NCI-H1092 treated with DMSO at 0.1 percent for 48 hours (cell line): ENCODE measurements at regions not wholly inside any gene's neighbourhood (a gene's known extent, or its start where the extent isn't known, plus 50 kb on each side); places are given as distances from the start of the nearest gene placed in this dataset.
A peak's percentile ranks its signal among the peaks of the same experiment; 100 is the strongest.
"Not testable (repeated sequence)": the region's sequence is repeated elsewhere in the genome, so short reads cannot be mapped to it uniquely, and the experiment has no call there.

Experiments
- DNase-seq: peaks from one replicate; lab custom pipeline; 2025; lab: John Stamatoyannopoulos, UW

DNA sequence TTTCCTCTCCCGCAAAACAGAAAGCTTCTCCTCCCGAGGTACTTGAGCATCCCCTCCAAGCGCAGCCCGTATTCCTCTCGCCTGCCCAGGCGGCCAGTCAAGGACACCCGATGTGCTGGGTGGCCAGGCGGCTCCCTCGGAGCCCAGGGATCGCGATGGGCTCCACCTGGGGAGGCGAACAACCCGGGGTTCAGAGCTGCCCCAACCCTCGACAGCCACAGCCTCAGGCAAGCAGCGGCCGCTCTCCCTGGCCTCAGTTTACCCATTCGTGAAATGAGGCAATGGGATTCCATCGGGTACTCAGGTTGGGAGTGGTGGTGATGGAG is 147.4 kb downstream of the CYP26A1 start:
- no peak for DNase-seq

DNA sequence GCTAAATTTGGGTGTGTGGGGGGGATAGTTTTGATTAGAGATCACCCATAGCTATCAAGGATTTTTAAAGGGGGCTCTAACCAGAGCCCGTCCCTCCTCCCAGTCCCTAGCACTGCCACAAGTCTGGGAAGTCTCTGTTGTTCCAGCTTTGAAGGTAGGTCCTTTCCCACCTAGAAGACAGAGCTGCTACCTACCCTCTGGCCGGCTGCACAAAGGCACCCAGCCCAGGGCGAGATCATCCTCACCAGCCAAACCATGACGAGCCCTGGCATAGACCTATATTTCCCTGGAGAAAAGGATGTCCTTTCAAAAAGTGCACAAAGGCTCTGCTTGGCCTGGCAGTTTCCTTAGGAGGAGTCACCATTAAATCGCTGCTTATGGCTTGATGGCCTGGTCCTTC is 147.8 kb downstream of the CYP26A1 start:
- DNase-seq, result no peak

DNA sequence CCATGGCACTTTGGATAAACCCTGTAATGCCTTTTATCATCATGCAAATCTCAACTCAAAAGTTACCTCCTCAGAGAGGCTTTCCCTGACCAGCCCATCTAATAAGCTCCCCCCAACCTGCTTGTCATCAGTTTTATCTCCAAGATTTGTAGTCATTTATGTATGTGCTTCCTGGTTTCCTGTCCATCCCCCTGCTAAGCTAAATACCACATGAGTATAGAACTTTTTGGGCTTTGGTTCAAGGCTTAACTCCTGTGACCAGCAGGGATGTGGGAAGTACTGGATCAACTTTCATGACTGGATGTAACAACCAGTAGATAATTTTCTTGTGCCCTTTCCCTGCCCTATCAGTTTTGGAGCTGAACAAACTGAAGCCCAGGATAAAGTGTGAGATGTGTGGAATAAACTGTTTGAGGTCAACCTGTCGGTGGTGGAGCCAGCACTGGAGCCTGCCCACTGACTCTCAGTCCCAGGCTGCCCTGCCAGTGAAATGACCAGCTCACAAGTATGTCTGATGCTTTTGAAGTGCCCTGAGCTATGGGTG is 148.6 kb downstream of the CYP26A1 start:
- no peak for DNase-seq

DNA sequence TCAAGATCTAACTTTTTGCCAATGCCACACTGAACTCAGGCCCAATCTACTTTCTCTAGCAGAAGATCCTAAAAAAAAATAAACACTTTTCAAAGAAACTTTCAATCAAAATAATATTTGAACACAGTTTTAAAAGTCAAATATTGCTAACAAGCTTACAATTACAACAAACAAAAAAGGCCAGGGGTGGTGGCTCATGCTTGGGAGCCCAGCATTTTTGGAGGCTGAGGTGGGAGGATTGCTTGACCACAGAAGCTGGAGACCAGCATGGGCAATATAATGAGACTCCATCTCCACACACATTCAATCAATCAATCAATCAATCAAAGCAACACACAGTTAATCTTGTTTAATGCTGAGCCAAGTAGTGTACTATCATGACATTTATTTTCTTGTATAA is 149.2 kb downstream of the CYP26A1 start:
- DNase-seq, result no peak

DNA sequence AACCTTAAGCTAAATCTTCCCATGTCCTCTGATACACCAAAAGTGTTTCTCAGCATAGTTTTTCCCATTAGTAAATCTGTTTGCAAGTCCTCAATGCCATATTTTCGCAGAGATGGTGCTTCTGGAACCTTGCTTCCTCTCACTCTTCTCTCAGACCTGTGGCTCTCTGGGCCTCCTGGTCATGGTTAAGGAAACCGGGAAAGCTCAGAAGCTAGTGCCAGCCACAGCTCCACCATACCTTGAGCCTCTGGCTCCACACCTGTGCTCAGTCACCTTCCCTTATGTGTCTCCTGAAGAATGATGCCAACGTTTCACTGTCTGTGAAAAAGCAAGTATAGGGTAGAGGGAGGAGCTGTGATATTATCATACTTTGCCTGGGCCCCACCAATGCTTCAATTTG is 149.6 kb downstream of the CYP26A1 start:
- no peak for DNase-seq

DNA sequence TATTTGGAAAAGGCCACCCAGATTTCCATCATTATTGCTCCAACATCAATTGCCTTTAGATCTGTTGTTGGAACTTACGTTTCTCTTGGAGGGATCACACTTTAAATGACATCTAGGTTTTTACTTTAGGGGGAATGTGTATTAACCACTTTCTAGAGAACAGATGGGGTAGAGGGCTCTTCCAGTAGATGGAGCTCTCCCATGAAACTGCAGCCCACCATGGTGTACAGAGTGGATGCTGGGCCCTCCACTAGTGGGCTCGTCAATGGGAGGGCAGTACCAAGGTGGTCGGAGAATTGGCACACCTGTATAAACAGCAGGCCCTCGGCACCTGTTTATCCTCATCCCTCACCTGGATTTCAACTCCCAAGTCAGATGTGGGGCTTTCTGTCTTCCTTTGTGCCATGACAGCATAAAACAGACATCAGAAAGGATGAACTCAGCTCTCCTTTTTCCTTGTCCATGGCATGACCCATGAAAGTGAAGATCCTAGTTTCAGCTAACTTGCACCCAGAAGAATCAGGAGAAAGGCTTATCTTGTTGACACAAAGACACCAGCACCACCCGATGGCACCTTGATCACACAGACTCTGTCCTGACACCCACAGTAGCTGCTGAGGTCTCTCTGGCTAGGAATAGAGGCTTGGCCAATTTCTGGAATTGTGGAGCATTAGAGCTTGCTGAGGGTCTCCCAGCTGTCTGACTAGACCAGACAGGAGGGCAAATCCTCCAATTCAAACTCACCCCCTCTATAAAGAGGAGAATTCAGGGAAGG is 150.5 kb downstream of the CYP26A1 start:
- no peak for DNase-seq

DNA sequence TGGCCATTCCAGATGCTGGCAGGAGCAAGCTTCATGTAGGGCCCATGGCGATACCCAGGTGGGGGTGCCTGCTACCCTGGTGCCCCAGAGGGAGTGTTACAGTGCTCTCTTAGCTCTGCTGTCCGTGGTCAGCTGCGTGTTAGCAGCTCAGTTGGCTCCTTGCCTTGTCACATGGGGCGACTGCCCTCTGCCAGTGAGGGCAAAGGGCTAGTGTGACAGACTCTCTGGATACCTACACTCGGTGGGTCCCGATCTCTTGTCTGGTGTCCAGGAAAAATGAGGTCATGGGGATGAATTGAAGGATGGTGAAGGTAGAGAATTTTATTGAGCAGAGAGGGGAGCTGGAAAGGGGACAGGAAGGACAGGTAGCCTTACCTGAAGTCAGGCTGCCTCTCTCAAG is 152.2 kb downstream of the CYP26A1 start:
- DNase-seq, result no peak

DNA sequence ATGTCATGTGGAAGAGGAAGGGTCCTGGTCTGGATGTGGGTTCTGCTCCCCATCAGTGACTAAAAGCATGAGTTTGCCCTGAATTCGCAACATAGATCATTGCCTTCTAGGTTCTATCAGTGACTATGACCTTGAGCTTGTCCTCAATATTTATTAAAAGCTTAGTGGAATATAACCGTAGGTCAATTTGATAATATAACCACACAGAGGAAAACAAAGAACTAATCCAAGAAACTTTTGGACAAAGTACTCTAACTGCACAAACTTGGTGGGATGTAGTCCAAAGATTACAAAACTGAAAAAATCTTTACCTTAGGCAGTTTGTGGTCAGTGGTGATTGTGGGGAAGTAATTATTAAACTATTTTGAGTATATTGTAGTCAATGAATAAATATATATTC is 152.9 kb downstream of the CYP26A1 start:
- DNase-seq, result no peak

DNA sequence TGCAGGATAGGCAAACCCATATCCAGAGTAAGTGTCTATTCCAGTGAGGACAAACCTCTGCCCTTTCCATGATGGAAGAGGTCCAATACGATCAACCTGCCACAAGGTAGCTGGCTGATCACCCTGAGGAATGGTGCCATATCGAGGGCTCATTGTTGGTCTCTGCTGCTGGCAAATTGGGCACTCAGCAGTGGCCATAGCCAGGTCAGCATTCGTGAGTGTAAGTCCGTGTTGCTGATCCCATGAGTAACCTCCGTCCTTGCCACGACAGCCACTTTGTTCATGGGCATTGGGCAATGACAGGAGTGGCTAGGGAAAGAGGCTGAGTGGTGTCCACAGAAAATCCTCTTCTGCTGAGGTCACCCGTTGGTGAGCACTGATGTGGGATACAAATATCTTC is 156.9 kb downstream of the CYP26A1 start:
- DNase-seq, result not testable (repeated sequence)

DNA sequence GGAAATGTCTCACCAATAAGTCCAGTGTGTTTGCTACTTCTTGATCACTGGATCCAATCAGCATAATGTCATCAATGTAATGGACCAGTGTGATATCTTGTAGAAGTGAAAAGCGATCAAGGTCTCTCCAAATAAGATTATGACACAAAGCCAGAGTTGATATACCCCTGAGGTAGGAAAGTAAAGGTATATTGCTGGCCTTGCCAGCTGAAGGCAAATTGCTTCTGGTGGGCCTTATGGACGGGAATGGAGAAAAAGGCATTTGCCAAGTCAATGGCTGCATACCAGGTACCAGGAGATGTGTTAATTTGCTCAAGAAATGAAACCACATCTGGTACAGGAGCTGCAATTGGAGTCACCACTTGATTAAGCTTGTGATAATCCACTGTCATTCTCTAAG is 158.5 kb downstream of the CYP26A1 start:
- not testable (repeated sequence) for DNase-seq

DNA sequence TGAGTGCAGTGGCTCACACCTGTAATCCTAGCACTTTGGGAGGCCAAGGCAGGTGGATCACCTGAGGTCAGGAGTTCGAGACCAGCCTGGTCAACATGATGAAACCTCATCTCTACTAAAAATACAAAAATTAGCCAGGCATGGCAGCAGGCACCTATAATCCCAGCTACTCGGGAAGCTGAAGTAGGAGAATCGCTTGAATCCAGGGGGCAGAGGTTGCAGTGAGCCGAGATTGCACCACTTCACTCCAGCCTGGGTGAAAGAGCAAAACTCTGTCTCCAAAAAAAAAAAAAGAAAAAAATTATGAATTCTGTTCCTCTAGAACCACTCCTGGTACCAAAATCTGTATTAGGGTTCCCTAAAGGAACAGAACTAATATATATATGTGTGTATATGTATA is 161.2 kb downstream of the CYP26A1 start:
- not testable (repeated sequence) for DNase-seq

DNA sequence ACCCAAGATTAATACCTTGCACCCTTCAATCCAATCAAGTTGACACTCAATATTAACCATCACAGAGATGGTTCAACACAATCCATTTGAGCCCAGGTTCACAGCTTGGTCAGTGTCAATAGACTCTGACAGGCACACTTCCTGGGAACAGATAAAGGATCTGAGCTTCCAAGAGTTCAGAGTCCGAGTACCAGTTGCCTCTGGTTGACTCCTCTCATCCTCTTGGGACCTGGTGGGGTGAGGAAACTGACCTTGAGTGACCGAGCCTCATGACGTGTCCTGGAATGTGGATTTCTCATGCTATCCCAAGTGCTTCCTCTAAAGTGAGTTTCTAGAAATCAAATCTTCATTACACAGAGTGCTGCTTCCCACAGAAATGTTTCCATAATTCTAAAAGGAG is 162.0 kb downstream of the CYP26A1 start:
- DNase-seq, result no peak

DNA sequence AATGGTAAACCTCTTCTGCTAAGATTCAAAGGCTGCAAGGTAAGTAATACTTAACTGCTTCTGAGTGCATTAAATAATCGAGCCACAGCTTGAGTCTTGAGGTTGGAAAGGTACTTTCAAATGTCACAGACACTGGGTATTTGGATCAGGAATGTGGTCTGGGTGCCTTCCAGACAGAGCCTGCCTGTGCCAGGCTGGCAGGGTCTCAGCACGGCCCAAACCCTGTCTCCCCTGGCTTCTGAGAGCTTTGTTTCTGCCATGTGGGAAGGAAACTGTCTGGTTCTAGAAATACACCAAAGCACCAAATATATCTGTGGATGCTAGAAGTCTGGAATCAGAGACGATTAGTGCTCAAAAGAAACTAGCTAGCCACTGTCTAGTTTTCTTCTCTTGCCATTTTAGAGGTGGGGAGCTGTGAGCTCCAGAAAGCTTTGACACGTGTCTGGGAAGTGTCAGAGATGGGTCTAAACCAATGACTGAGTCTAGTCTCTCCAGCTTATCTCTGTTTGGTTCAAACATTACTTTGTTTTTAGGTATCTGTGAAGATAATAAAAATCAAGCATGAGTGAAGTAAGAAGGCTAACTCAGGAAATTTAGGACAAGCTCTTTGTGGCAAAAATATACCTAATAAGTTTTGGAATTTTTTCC is 162.8 kb downstream of the CYP26A1 start:
- no peak for DNase-seq

DNA sequence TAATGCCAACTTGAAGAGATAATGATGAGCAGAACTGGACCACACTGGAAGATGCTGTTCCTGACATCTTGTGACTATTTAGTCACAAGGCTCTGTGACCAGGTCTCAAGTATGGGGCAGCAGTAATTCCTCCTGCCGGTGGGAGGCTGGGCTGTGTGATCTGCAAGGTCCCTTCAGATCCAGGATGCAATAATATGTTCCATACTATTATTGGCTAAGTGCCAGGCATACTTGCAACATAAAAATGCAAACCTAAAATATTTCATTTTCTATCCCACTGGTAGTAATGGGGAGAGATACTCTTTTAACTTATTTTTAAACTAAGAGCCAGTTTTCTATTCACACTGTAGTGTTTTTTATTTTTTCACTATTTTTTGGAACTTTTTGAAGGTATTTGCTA is 171.5 kb downstream of the CYP26A1 start:
- DNase-seq, result no peak

DNA sequence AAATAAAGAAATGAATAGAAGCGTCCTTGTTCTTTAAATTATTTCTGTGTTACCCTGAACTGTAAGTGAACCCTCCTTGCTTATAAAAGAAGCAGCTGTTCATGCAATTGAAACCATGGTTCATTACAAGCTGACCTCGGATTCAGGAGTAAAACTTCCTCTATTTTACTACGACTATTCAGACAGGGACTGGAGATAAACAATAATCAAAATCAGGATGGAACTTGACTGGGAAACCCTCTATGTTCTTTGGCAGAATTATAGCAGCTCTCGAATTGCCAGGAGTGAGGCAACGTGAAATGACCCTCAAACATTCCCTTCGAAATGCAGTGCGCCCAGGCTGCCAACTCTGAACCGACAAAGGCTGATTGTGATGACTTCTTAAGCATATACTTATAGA is 172.1 kb downstream of the CYP26A1 start:
- peak; percentile 66 for DNase-seq

DNA sequence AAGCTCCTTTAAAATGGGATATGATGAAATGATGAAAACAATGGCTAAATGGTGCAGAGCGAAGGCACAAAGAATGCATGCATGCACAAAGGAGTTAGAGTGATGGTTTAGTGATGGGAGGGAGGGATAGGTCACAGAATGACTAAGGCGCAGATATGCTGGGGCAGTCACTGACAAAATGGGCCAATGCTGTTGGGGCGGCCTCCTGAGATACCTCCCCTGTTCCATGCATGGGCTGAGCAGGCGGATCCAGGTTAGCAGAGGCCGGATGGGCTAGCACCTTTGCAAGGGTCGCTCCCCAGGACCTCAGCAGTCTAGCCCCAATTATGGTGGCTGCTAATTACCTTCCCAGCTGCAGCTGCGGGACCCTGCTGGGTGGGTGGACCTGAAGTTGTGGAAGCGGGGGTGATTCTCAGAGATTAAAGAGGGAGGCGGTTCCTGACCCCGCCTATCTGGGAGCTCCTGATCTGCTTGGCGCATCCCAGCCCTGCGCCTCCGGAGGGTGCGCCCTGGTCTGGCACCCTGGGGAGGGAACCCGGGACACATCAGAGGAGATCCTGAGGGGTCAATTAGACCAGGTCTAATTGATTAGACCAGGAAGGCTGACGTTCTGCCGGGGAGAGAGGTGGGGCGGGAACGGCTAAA is 175.0 kb downstream of the CYP26A1 start:
- DNase-seq, result no peak

DNA sequence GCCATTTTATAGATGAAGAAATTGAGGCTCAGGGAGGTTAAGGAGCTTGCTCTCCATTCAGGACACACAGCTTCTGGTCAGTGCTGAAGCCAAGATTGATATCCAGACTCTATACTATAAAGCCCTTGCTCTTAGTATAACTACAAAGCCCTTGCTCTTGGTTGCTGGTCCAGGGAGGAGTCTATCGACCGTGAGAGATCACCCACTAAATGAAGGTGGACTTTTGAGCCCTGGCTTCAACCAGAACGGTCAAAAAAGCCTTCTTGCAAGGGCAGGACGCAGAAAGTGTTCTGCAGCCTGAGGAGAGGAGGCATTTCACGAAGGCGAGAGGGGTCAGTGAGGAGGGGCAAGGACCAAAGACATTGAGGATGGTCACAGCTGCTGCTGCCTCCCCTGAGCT is 176.3 kb downstream of the CYP26A1 start:
- DNase-seq, result no peak

DNA sequence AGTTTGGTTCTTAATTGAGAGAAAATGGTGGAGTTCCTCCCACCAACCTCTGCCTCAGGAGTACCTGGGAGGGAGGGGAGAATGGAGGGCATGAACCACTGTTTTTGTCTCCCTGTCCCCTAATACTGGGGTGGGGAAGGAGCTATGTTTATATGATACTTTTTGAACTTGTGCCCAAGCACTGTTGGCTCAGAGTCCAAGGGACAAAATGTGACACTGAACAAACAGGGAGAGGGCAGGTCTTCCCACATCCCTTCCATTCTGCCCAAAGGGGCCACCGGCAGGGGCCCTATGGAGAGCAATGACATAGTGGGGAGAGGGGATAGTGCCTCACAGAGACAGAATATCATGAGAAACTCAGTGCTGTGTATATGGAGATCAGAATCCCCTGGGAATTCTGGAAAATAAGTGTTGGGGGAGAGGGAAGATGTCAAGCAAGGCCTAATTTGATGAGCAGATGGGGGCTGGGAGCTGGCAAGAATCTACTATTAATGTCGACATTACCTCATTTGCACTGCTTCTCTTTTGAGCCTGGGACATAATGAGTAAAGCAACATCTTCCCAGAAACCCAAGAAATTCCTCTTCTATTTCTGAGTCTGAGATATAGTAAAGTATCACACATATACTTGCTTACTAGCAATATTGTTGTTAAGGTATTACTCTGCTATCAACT is 180.6 kb downstream of the CYP26A1 start:
- peak; percentile 11 for DNase-seq

DNA sequence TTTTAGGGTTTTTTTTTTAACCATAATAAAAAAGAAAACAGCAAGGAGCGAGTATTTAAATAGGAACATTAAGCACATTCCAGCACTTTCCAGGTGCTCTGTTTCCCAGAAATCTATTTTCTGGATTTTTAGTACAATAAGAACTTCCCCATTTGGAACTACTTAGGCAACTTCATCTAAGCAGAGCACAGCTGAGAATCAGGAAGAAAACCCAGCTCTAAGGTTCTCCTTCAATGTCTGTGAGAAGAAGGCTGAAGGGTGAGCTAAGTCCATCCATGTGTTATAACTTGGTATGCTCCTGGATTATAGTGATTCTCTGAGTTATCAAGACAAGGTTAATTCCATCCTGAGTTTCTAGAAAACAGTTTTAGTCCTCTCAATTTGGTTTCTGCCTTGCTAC is 181.9 kb downstream of the CYP26A1 start:
- no peak for DNase-seq
